ENCODE measurements at regions not wholly inside any gene's neighbourhood (a gene's known extent, or its start where the extent isn't known, plus 50 kb on each side); places are given as distances from the start of the nearest gene placed in this dataset.

GRCh38 chr12:19954163-19954562 lies 414.2 kb upstream of the PDE3A start:
- TF ChIP-seq CTCF (conservative IDR thresholded peaks at IDR 0.05 in 1 of 2, IDR thresholded peaks at IDR 0.05 in 1 of 2; ENCODE audit: extremely low read depth in 1 of 2, insufficient read depth in 1 of 2, low read depth in 1 of 2, low read length in 2 of 2), result no peak
- no peak for TF ChIP-seq EZH2 (IDR thresholded peaks at IDR 0.05; ENCODE audit: borderline replicate concordance, low read length)

All from mammary epithelial cell (primary cell).